ENCODE measurements at regions not wholly inside any gene's neighbourhood (a gene's known extent, or its start where the extent isn't known, plus 50 kb on each side); places are given as distances from the start of the nearest gene placed in this dataset.

DNA sequence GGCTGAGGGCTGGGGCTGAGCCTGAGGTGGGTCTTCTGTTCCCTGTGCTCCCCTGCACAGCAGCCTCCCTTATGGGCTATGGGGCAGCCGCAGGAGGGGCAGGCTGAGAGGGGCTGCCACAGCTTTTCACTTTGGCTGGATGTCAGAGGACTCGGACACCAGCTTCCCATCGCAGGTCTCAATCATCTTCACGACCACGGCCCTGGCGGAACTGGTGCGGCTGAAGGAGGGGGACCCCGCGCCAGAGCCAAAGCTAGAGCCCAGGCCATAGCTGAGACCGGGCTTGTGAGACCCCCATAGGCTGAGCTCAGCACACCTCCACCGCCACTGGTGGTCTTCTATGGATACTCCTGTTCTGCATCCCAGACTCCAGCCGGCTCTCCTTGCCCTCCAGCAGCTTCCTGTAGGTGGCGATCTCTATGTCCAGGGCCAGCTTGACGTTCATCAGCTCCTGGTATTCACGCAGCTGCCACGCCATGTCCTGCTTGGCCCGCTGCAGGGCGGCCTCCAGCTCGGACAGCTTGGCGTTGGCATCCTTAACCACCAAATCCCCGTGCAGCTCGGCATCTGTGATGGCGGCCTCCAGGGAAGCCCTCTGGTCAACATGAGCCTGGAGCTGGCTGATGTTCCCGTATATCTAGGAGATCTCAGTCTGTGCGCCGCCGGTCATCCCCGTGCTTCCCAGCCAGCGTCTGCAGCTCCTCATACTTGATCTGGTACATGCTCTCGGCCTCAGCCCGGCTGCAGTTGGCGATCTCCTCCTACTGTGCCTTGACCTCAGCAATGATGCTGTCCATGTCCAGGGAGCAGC, 181.7 kb upstream of the SYNPR start:
- no peak overlapping the region for H3K4me3 ChIP-seq (ENCODE audit: low read depth, low read length)
- TF ChIP-seq, protein P1, sequence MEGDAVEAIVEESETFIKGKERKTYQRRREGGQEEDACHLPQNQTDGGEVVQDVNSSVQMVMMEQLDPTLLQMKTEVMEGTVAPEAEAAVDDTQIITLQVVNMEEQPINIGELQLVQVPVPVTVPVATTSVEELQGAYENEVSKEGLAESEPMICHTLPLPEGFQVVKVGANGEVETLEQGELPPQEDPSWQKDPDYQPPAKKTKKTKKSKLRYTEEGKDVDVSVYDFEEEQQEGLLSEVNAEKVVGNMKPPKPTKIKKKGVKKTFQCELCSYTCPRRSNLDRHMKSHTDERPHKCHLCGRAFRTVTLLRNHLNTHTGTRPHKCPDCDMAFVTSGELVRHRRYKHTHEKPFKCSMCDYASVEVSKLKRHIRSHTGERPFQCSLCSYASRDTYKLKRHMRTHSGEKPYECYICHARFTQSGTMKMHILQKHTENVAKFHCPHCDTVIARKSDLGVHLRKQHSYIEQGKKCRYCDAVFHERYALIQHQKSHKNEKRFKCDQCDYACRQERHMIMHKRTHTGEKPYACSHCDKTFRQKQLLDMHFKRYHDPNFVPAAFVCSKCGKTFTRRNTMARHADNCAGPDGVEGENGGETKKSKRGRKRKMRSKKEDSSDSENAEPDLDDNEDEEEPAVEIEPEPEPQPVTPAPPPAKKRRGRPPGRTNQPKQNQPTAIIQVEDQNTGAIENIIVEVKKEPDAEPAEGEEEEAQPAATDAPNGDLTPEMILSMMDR (IDR thresholded peaks at IDR 0.05; ENCODE audit: insufficient read depth, low read depth, low read length, missing control alignments) = no peak
- DNase-seq (ENCODE audit: low read depth) = no peak

DNA sequence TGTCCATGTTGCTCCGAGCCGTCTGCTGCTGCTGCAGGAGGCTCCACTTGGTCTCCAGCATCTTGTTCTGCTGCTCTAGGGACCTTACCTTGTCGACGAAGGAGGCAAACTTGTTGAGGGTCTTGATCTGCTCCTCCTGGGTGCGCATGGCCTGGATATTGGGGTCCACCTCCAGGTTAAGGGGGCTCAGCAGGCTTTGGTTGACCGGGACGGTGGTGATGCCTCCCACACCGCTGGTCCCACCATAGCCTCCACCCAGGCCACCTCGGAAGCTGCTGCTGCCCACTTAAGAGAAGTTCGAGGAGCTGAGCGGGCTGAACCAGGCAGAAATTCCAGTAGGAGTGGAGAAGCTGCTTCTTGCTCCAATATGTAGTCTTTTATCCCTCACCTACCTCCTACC, 180.7 kb upstream of the SYNPR start:
- TF ChIP-seq, protein P1 (IDR thresholded peaks at IDR 0.05; ENCODE audit: insufficient read depth, low read depth, low read length, missing control alignments) = no peak
- no peak overlapping the region for H3K4me3 ChIP-seq (ENCODE audit: low read depth, low read length)
- DNase-seq (ENCODE audit: low read depth) = no peak

DNA sequence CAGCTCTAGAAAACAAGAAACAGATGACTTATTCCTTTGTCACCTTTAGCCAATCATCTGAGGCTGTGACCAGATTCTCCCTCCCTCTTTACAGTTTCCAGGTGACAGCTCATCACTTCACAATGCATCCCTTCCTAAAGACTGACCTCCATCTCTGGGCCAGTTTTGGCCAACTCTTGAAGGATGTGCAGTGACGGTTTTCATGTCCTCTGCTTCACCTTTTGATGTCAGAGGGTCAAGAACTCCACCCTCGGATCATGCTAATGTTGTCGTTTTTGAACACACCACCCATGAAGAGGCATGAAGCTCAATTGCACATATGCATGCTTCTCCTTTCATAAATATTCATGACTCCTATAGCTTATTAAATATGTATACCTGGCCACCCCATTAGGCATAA, 161.2 kb upstream of the SYNPR start:
- no peak overlapping the region for H3K4me3 ChIP-seq (ENCODE audit: low read depth, low read length)
- TF ChIP-seq, protein P1 (IDR thresholded peaks at IDR 0.05; ENCODE audit: insufficient read depth, low read depth, low read length, missing control alignments) = no peak
- no peak for DNase-seq (ENCODE audit: low read depth)

DNA sequence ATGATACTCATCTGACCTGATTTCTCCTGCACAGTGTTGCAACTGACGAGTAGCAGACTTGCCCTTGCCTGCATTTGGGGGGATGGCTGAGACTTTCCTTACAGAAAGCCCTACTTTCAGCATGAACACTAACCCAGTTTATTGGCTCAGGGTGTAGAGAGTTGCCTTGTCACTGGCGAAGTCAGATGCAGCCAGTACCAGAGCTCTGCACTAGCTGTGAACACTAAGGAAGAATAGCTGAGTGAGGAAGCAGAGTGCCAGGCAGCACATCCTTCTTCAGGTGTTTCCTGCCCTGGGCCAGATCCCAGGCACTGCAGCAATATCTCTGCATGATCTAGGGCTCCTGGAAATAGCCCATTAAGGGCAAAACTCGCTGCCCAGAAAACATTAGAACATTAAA, 154.0 kb upstream of the SYNPR start:
- TF ChIP-seq, protein P1 (IDR thresholded peaks at IDR 0.05; ENCODE audit: insufficient read depth, low read depth, low read length, missing control alignments) = no peak
- H3K4me3 ChIP-seq (ENCODE audit: low read depth, low read length) = no peak overlapping the region
- DNase-seq (ENCODE audit: low read depth) = no peak

DNA sequence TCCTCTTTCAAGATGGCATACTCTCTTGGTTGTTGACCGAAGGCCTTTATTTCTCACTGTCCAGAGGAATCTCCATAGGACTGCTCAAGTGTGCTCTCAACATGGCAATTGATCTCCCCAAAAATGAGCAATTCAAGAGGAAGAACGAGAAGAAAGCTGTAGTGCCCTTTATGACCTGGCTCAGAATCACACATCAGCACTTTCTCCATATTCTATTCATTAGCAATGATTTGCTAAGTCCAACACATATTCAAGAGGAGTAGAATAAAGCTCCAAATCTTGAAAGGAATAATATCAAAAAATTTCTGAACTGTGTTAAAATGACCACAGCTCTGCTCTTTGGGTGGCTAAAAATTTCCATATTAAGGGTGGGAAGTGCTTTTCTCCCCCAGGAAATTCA, 151.6 kb upstream of the SYNPR start:
- H3K4me3 ChIP-seq (ENCODE audit: low read depth, low read length) = no peak overlapping the region
- DNase-seq (ENCODE audit: low read depth) = no peak

DNA sequence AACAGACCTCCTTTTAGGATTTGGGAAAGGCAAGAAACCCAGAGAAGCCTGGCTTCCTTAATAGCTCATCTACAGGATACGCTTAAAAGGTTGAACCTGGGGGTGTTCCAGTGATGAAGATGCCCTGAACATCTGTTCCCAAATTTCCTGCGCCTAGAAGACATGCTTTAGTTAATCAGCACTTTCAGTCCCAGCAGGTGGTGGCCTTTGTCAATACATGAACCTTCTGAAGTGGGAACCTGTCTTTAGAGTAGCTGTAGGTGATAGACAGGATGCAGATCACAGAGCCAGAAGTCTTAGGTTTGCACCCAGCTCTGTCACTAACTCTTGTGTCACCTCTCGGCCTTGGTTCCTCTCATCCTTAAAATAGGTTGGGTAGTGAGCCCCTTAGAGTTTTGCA, 149.7 kb upstream of the SYNPR start:
- no peak for DNase-seq (ENCODE audit: low read depth)
- TF ChIP-seq, protein P1 (IDR thresholded peaks at IDR 0.05; ENCODE audit: insufficient read depth, low read depth, low read length, missing control alignments) = no peak
- H3K4me3 ChIP-seq (ENCODE audit: low read depth, low read length) = no peak overlapping the region

More for the DNA sequence above, 151.6 kb upstream of the SYNPR start:
- TF ChIP-seq, protein P1 (IDR thresholded peaks at IDR 0.05; ENCODE audit: insufficient read depth, low read depth, low read length, missing control alignments) = no peak

DNA sequence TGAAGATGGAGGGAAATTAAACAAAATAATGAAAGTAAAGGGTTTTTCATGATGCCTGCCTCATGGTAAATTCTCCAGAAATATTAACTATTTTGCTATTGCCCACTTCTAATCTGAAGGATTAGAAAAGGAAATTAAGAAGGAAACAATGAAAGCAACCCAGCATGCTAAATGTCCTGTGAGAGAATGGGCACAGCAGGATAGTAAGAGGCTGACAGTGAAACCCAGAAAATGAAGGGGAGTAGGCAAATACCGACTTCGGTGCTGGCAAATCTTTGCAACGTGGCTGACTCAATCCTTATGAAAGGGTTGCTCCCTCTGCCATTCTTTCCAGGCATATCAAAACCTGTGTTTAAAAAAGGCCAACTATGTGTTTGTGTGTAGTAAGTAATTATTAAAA, 147.5 kb upstream of the SYNPR start:
- H3K4me3 ChIP-seq (ENCODE audit: low read depth, low read length) = no peak overlapping the region
- TF ChIP-seq, protein P1 (IDR thresholded peaks at IDR 0.05; ENCODE audit: insufficient read depth, low read depth, low read length, missing control alignments) = no peak
- no peak for DNase-seq (ENCODE audit: low read depth)
